ENCODE measurements at regions not wholly inside any gene's neighbourhood (a gene's known extent, or its start where the extent isn't known, plus 50 kb on each side); places are given as distances from the start of the nearest gene placed in this dataset.

- H3K4me2 ChIP-seq = no peak overlapping the region
- H3K27ac ChIP-seq = no peak overlapping the region
- no peak for DNase-seq (ENCODE audit: low read depth in 1 of 2, low spot score in 1 of 2)
- CTCF ChIA-PET = interaction anchor here (0.6 to 1.6 kb wide), 6 partner anchors 10 to 712 kb away, joined by 3 to 4 read pairs (median 3); no protein-coding TSS in a partner anchor
- FAIRE-seq = no peak
- no peak for ATAC-seq
- H3K4me3 ChIP-seq = no peak overlapping the region
- WGBS (ENCODE audit: missing lambda C conversion rate) = 14% methylated on average over 6 of the region's 6 CpGs
- H3K9me3 ChIP-seq = peaks cover 3% of the 10 kb centered on the region; the same call in 2 of the 3 replicates
- POLR2A ChIA-PET = no interaction called here
- H3K4me1 ChIP-seq = no peaks in the 10 kb centered on the region
- no peak for TF ChIP-seq RARB (CRISPR knock-in tag; IDR thresholded peaks at IDR 0.05)
- TF ChIP-seq EHMT2 (IDR thresholded peaks at IDR 0.05; ENCODE audit: low read depth) = no peak
- no peak for TF ChIP-seq RFX5 (IDR thresholded peaks at IDR 0.05)
- TF ChIP-seq FOXS1 (CRISPR knock-in tag; IDR thresholded peaks at IDR 0.05) = no peak
- TF ChIP-seq TP53 (CRISPR knock-in tag; IDR thresholded peaks at IDR 0.05) = no peak
- no peak for TF ChIP-seq ZNF302 (CRISPR knock-in tag; IDR thresholded peaks at IDR 0.05)
- TF ChIP-seq JUN (IDR thresholded peaks at IDR 0.05) = no peak
- no peak for TF ChIP-seq HOXB13 (CRISPR knock-in tag; IDR thresholded peaks at IDR 0.05; ENCODE audit: low read depth)
- no peak for TF ChIP-seq KDM1A (IDR thresholded peaks at IDR 0.05; ENCODE audit: low read depth)
- TF ChIP-seq, protein P1, sequence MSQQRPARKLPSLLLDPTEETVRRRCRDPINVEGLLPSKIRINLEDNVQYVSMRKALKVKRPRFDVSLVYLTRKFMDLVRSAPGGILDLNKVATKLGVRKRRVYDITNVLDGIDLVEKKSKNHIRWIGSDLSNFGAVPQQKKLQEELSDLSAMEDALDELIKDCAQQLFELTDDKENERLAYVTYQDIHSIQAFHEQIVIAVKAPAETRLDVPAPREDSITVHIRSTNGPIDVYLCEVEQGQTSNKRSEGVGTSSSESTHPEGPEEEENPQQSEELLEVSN (IDR thresholded peaks at IDR 0.05; ENCODE audit: borderline replicate concordance, low read depth) = no peak
- no peak for TF ChIP-seq RNF2 (IDR thresholded peaks at IDR 0.05; ENCODE audit: borderline replicate concordance, low read depth)
- TF ChIP-seq SREBF2 (IDR thresholded peaks at IDR 0.05) = no peak
- TF ChIP-seq ELK1 (IDR thresholded peaks at IDR 0.05; ENCODE audit: low read depth, low read length) = no peak
These were observed 430.3 kb downstream of the ZNF536 start for GRCh38 chr19:30802424-30803013.

DNA sequence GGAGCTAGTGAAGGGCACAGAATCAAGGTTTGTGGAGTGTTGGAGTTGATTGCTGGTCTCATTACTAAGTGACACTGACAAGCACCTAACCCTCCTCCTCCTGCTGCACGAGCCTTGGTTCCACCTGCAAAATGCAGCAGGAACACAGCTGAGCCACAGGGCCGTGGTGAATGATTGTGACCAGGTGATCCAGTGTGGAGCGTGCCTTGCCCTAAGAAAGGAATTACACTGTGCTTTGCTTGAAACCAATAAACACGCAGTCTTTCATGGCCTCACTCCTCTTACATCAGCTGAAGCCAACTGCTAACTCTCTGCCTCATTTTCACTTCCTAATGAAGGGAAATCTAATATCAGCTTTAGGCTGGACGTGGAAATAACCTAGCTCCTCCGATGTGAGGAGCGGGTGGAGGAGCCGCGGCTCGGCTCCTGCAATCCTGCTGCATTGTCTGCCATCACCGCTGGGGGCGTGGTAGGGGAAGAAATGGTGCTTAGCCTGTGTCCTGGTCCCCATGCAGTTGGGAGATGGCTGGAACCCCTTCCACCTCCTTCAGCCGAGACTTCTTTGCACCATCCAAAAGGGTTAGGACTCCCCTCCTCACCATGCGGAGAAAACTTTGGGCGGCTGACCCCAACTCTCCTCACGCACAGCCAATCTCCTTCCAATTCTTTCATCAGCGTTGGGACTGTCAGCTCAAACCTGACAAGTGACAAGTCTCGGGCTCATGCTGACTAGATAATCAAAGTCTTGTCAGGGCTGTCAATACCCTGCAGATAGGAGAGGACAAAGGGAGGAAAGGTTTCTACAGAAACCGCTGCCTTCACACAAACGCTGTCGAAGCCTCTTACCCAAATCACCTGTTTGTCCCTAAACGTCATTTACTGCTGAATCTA lies 427.9 kb downstream of the ZNF536 start:
- DNase-seq (ENCODE audit: low read depth in 1 of 2, low spot score in 1 of 2) (peak; percentile 38 to 83), FAIRE-seq (peak; percentile 82), ATAC-seq (peak; percentile 61 to 94; a peak in 4 of 6 replicates)
- CTCF ChIA-PET = interaction anchor here (0.6 to 2.9 kb wide), 12 partner anchors 9 to 1857 kb away, joined by 3 to 20 read pairs (median 5); no protein-coding TSS in a partner anchor
- Histone ChIP-seq H3K4me2 (no peak overlapping the region), H3K4me3 (no peak overlapping the region), H3K27ac (no peak overlapping the region), H3K4me1 (no peaks in the 10 kb centered on the region), H3K9me3 (no peaks in the 10 kb centered on the region)
- POLR2A ChIA-PET = no interaction called here
- TF ChIP-seq RAD21 (conservative IDR thresholded peaks at IDR 0.05 in 1 of 2, IDR thresholded peaks at IDR 0.05 in 1 of 2) (peak; percentile 32 to 56; a peak in 4 of 5 replicates), ELK1 (IDR thresholded peaks at IDR 0.05; ENCODE audit: low read depth, low read length) (no peak), POLR2AphosphoS2 (conservative IDR thresholded peaks at IDR 0.05; ENCODE audit: low read length) (no peak), JUN (IDR thresholded peaks at IDR 0.05) (no peak), FOXS1 (CRISPR knock-in tag; IDR thresholded peaks at IDR 0.05) (no peak), NFE2L2 (conservative IDR thresholded peaks at IDR 0.05; ENCODE audit: low read length) (no peak), CBX8 (IDR thresholded peaks at IDR 0.05) (no peak), TFCP2L1 (CRISPR knock-in tag; IDR thresholded peaks at IDR 0.05) (no peak), NR3C1 (IDR thresholded peaks at IDR 0.05) (no peak), EP300 (IDR thresholded peaks at IDR 0.05) (no peak), HOXA7 (CRISPR knock-in tag; IDR thresholded peaks at IDR 0.05) (no peak)
- TF ChIP-seq, protein P2, sequence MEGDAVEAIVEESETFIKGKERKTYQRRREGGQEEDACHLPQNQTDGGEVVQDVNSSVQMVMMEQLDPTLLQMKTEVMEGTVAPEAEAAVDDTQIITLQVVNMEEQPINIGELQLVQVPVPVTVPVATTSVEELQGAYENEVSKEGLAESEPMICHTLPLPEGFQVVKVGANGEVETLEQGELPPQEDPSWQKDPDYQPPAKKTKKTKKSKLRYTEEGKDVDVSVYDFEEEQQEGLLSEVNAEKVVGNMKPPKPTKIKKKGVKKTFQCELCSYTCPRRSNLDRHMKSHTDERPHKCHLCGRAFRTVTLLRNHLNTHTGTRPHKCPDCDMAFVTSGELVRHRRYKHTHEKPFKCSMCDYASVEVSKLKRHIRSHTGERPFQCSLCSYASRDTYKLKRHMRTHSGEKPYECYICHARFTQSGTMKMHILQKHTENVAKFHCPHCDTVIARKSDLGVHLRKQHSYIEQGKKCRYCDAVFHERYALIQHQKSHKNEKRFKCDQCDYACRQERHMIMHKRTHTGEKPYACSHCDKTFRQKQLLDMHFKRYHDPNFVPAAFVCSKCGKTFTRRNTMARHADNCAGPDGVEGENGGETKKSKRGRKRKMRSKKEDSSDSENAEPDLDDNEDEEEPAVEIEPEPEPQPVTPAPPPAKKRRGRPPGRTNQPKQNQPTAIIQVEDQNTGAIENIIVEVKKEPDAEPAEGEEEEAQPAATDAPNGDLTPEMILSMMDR (IDR thresholded peaks at IDR 0.05) = peak; percentile 56
- WGBS (ENCODE audit: missing lambda C conversion rate) = 31% methylated on average over 22 of the region's 22 CpGs
